Pancreas (tissue), 10 donors: ENCODE measurements at regions not wholly inside any gene's neighbourhood (a gene's known extent, or its start where the extent isn't known, plus 50 kb on each side); places are given as distances from the start of the nearest gene placed in this dataset.

Source experiments
- ATAC-seq, 4 donors: fragments of 200-7000 bp; cut with Tn5 transposase; one replicate each; pipeline versions ENCODE4 v1.8.0 to v1.9.1; 2020; ENCODE audit warnings: mild to moderate bottlenecking in 4 of 4, moderate library complexity in 4 of 4
- DNase-seq, 6 donors: peaks; one replicate each; pipeline ENCODE4 v3.0.0-alpha.2; 2020
- FAIRE-seq: peaks from 2 replicates; lab custom pipeline; 2012; peaks lifted over from hg19 to GRCh38; lab: Jason Lieb, UNC
- H3K27ac ChIP-seq, 4 donors: fragments of 200-600 bp; sonication (generic); 1 replicate in 3 of 4; 2 replicates in 1 of 4; pipeline versions ENCODE4 v1.5.0 to v1.8.0; 2020
- H3K27me3 ChIP-seq, 4 donors: fragments of 200-600 bp; one replicate each; pipeline ENCODE4 v1.8.0; 2021
- H3K36me3 ChIP-seq, 3 donors: fragments of 200-600 bp; sonication (generic) in 1 of 3; one replicate each; pipeline versions ENCODE4 v1.5.0 to v1.8.0; 2020 to 2021
- H3K4me1 ChIP-seq, 3 donors: fragments of 200-600 bp; one replicate each; pipeline ENCODE4 v1.8.0; 2021
- H3K4me3 ChIP-seq, 4 donors: fragments of 200-600 bp; sonication (generic) in 2 of 4; one replicate each; pipeline versions ENCODE4 v1.5.0 to v1.8.0; 2020 to 2021
- H3K9me3 ChIP-seq, 4 donors: fragments of 200-600 bp; one replicate each; pipeline ENCODE4 v1.8.0; 2021
- WGBS, 2 donors: extraction: QIAGEN DNeasy Blood & Tissue Kit; methylation state at CpG; one replicate each; pipeline ENCODE4 v1.1.7; 2013; 5-methylcytosine and 5-hydroxymethylcytosine counted together
- intact Hi-C, 3 donors: fragments of 100-400 bp; cut with DNase I; formaldehyde crosslinking; loops; one replicate each; pipeline versions ENCODE4 v1.11.1 to v1.14.2; 2022
- TF ChIP-seq, protein P1 (sequence below), 4 donors: fragments of 200-600 bp; sonication (generic) in 3 of 4; IDR thresholded peaks; one replicate each; pipeline versions ENCODE4 v1.5.0 to v1.8.0; 2021; ENCODE audit warnings: antibody characterized with exemption in 4 of 4
- donor health status: healthy with polysubstance abuse.
- donor health status: DM: no; HTN: no; CAD: no; lungs with moderate emphysema.
- donor health status: DM: no; HTN: no; CAD: no.
- donor health status: control.
- donor health status: control.
- donor health status: Bipolar disorder and iron deficiency.
- donor health status: DM: yes; HTN: yes; CAD: no.
- donor health status: DM: no; HTN: no; CAD: no.
- donor health status: DM: no; HTN: no; CAD: no.
- donor health status: DM: yes; HTN: yes; CAD: no.

- no peaks in the 10 kb centered on the region for H3K27me3 ChIP-seq
- no peak overlapping the region for H3K27ac ChIP-seq
- no peaks in the 10 kb centered on the region for H3K36me3 ChIP-seq
- ATAC-seq, result no peak
- no peak overlapping the region for H3K4me3 ChIP-seq
- WGBS, 2 donors, result 69 to 71% methylated on average over 2 of the region's 2 CpGs
- no peaks in the 10 kb centered on the region for H3K4me1 ChIP-seq
- TF ChIP-seq, protein P1, sequence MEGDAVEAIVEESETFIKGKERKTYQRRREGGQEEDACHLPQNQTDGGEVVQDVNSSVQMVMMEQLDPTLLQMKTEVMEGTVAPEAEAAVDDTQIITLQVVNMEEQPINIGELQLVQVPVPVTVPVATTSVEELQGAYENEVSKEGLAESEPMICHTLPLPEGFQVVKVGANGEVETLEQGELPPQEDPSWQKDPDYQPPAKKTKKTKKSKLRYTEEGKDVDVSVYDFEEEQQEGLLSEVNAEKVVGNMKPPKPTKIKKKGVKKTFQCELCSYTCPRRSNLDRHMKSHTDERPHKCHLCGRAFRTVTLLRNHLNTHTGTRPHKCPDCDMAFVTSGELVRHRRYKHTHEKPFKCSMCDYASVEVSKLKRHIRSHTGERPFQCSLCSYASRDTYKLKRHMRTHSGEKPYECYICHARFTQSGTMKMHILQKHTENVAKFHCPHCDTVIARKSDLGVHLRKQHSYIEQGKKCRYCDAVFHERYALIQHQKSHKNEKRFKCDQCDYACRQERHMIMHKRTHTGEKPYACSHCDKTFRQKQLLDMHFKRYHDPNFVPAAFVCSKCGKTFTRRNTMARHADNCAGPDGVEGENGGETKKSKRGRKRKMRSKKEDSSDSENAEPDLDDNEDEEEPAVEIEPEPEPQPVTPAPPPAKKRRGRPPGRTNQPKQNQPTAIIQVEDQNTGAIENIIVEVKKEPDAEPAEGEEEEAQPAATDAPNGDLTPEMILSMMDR (IDR thresholded peaks at IDR 0.05), result no peak
- intact Hi-C loops, result no loop called here
- no peak for DNase-seq
- no peaks in the 10 kb centered on the region for H3K9me3 ChIP-seq
- no peak for FAIRE-seq
Measured at GRCh38 chr11:91653079-91653754, 571.4 kb upstream of the FAT3 start.

- no peaks in the 10 kb centered on the region for H3K36me3 ChIP-seq
- ATAC-seq (no peak), FAIRE-seq (no peak), DNase-seq (no peak)
- H3K27me3 ChIP-seq, result no peaks in the 10 kb centered on the region
- no peaks in the 10 kb centered on the region for H3K4me1 ChIP-seq
- no peak overlapping the region for H3K4me3 ChIP-seq
- intact Hi-C loops, result no loop called here
- H3K9me3 ChIP-seq, result no peaks in the 10 kb centered on the region
- TF ChIP-seq, protein P1 (IDR thresholded peaks at IDR 0.05), result no peak
- WGBS, 2 donors, result 71 to 74% methylated on average over 5 of the region's 5 CpGs
- H3K27ac ChIP-seq, result no peak overlapping the region
Measured at GRCh38 chr11:91650802-91651201, 573.8 kb upstream of the FAT3 start.

GRCh38 chr11:91641153-91641552 lies 583.5 kb upstream of the FAT3 start:
- H3K27me3 ChIP-seq, result no peaks in the 10 kb centered on the region
- H3K9me3 ChIP-seq, result no peaks in the 10 kb centered on the region
- no peaks in the 10 kb centered on the region for H3K4me1 ChIP-seq
- no peak overlapping the region for H3K27ac ChIP-seq
- no peak overlapping the region for H3K4me3 ChIP-seq
- intact Hi-C loops, result no loop called here
- WGBS, 2 donors, result 72 to 78% methylated on average over 3 of the region's 3 CpGs
- TF ChIP-seq, protein P1 (IDR thresholded peaks at IDR 0.05), result no peak
- FAIRE-seq (no peak), DNase-seq (no peak), ATAC-seq (no peak)
- H3K36me3 ChIP-seq, result no peaks in the 10 kb centered on the region

GRCh38 chr11:91639359-91639758 lies 585.3 kb upstream of the FAT3 start:
- WGBS, 2 donors, result 58 to 62% methylated on average over 2 of the region's 2 CpGs
- no peaks in the 10 kb centered on the region for H3K4me1 ChIP-seq
- FAIRE-seq, result no peak
- H3K36me3 ChIP-seq, result no peaks in the 10 kb centered on the region
- no peak for DNase-seq
- no peak overlapping the region for H3K4me3 ChIP-seq
- no peaks in the 10 kb centered on the region for H3K9me3 ChIP-seq
- TF ChIP-seq, protein P1 (IDR thresholded peaks at IDR 0.05), result no peak
- H3K27ac ChIP-seq, result no peak overlapping the region
- no peak for ATAC-seq
- intact Hi-C loops, result no loop called here
- no peaks in the 10 kb centered on the region for H3K27me3 ChIP-seq

DNA sequence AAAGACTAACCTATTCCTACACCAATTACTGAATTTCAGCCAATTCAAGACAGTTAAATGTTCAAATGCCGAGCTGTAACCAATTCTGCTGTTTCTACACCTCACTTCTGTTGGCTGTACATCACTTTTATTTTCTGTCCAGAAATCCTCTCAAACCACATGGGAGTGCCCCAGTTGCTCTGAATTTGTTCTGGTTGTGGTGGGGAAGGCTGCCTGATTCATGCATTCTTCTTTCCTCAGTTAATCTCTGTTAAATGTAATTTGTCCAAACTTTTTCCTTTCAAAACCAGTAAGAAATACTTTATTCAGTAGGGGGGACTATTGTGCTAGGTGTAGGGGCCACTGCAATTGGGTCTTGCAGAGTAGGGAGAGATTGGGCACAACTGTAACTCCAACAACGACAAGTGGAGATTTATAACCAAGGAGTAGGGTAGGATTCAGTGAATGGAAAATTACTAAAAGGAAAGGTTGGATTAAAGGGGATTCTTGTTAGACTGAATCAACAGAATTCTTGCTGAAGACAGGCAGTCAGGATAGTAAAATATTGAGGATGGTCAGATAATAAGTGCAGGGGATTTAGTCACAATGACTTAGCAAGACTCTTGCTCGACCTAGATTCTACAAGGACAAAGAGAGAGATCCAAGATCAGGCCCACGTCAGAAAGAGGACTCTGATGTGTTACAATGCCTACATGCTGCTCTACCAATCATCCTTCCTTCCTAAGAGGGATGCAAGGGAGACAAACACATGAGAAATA lies 593.5 kb upstream of the FAT3 start:
- intact Hi-C loops, result no loop called here
- WGBS, 2 donors, result 51 to 59% methylated on average over 4 of the region's 4 CpGs
- no peak for FAIRE-seq

More for the DNA sequence above, 593.5 kb upstream of the FAT3 start:
- Histone ChIP-seq H3K27ac (no peak overlapping the region), H3K9me3 (no peaks in the 10 kb centered on the region), H3K27me3 (no peaks in the 10 kb centered on the region), H3K36me3 (no peaks in the 10 kb centered on the region), H3K4me1 (no peaks in the 10 kb centered on the region), H3K4me3 (no peak overlapping the region)
- ATAC-seq (no peak), DNase-seq (no peak)
- TF ChIP-seq, protein P1 (IDR thresholded peaks at IDR 0.05), result no peak
